HG03565 (cell line): ENCODE measurements at regions not wholly inside any gene's neighbourhood (a gene's known extent, or its start where the extent isn't known, plus 50 kb on each side); places are given as distances from the start of the nearest gene placed in this dataset.
"Not testable (repeated sequence)": the region's sequence is repeated elsewhere in the genome, so short reads cannot be mapped to it uniquely, and the experiment has no call there.

Source experiments
- ATAC-seq: cut with Tn5 transposase; IDR thresholded peaks from one replicate; pipeline ENCODE4 v1.9.1; 2021; ENCODE audit warnings: mild to moderate bottlenecking, moderate library complexity; ENCODE audit not compliant: unreplicated experiment

DNA sequence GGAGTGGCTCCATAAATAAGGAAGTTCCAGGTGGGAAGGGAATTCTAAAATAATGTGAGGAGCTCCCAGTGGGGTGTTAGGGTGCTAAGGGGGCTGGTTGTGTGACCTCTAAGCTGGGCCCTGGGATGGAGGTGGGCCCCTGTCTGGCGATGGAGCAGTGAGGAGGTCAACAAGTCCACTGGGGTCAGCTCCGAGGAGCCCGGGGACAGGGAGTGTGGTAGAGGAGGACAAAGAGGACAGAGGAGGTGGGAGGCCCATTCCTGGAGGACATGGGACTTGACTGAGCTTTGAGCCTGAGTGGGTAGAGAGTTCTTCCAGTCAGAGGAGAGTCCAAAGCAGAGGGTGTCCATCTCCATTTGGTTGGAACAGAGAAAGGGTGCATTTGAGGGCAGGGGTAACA lies 390.2 kb downstream of the TSHZ3 start:
- ATAC-seq, result no peak

DNA sequence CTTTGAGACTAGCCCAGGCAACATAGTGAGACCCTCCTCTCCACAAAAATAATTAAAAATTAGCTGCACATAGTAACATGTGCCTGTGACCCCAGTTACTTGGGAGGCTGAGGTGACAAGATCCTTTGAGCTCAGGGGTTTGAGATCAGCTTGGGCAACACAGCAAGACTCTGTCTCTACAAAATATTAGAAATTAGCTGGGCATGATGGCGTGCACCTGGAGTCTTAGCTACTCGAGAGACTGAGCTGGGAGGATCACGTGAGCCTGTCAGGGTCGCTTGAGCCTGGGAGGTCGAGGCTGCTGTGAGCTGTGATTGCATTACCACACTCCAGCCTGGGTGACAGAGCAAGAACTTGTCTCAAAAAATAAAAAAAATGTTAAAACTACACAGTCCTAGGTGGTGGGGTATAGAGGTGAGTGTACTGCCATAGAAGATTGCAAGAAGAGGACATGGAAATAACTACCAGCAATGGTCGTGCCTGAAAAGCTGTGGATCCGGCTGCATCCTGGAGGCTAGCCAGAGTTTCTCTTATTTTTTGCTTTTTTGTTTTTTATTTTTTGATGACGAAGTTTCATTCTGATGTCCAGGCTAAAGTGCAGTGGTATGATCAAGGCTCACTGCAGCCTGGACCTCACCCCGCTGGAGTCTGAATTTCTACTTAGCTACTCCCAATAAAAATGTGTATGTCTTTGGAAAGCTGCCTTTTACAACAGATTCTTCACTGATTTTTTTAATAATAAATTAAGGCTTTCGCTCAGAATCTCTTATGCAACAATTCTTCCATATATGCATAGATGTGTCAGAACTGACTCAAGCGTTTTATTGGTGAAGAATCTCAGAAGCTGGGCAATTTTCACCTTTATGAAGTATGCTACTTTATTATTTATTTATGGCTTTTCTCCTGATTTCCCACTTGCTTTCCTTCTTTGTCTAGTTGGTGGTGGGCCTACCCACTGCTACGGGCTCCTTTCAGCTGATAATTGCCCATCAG lies 393.8 kb downstream of the TSHZ3 start:
- ATAC-seq, result no peak

DNA sequence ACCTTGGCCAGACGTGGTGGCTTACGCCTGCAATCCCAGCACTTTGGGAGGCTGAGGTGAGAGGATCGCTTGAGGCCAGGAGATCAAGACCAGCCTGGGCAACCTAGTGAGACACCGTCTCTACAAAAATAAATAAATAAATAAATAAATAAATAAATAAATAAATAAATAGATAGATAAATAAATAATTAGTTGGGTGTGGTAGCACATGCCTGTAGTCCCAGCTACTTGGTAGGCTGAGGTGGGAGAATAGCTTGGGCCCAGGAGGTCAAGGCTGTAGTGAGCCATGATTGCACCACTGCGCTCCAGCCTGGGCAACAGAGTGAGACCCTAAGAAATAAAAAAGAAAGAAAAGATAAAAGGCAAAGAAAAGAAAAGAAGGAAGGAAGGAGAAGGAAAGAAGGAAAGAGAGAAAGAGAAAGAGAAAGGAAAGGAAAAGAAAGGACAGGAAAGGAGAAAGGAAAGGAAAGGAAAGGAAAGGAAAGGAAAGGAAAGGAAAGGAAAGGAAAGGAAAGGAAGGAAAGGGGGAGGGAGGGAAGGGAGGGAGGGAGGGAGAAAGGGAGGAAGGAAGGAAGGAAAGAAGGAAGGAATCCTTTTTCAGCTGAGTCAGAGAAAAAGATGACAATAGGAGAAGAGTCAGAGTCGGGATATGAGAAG lies 404.8 kb downstream of the TSHZ3 start:
- ATAC-seq, result not testable (repeated sequence)

DNA sequence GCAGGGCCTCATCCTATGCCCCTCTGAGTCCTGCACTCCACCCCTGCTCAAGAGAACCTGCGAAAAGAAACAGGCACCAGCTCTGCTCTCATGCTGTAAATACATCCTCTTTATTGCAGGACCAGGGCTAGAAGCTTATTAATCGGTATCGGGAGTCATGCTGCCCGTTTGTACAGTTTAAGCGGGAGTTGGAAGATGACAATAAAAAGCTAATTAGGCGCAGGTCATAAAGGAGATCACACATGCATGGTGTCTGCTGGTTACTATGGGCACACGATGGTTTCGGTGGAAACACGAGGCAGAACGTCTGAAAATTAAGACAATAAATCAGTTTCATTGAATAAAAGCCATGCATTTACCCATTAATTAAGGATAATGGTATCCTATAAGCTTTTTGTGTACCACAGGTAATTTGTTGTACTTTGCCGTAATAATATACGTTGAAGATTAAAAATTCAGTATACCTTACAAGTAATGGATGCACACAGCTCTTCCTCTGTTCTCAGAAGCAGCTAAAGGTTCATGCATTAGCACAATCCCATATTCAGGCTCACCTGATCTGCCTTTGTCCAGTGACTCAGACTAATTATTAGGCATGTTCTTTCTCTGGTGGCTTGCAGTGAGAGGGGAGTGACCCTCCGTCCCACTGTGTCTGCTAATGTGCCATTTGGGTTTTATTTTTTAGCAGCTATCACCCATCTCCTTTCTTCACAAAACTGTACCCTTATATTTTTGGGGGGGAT lies 406.0 kb downstream of the TSHZ3 start:
- ATAC-seq, result no peak

DNA sequence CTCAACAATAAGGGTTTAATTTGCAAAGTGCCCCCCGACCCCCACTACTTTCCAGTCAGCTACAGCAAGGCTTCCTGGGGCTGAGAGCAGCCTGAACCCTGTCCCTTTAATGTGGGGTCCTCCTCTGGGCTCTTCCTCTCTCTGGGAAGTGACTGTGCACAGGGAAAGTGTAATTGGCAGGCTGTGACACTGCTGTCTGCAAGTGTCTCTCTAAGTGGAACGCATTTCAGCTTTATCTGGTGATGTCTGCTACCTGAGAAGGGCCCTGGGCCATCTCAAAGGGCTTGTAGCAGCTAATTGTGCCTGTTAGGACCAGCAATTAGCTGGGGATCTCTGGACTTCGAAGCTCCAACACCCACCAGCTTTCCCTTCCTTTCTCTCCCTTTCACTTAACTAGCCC lies 406.6 kb downstream of the TSHZ3 start:
- no peak for ATAC-seq

DNA sequence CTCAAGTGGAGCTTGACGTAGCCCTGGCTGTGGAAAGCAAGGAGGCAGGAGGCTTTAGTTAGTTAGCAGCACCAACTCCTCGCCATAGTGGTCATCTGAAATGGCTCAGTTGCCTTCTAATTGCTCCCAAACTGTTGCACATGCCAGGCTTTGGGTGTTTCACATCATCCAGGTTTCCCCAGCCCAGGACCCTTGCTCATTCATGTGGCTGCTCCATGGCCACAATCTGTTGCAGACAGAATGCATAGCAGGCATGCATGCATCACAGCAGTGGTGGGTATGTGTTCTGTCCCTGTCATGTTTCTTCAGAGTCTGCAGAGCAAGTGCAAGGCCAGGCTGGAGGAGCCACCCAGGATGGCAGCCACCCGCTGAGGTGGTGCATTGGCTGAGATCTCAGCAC lies 407.6 kb downstream of the TSHZ3 start:
- no peak for ATAC-seq

DNA sequence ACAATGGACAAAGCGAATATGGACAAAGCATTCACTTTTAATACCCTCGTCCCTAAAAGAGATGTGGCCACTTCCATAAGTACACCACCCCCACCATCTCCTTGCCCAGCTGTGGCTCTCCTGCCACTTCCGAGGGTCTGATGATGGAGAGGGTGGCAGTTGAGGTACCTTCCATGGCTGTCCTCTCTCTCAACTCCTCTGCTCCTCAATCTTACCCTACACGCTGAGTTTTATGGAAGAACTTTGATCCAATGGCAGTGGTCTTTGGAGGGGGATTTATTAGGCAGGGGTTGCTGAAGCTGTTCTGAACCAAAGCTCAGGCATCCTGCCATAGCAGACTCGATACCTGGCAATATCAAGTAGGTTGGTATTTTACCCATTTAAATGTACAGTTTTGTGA lies 413.0 kb downstream of the TSHZ3 start:
- no peak for ATAC-seq

- no peak for ATAC-seq
These were observed 414.1 kb downstream of the TSHZ3 start for GRCh38 chr19:30935146-30935545.

GRCh38 chr19:30933454-30933853 lies 415.8 kb downstream of the TSHZ3 start:
- not testable (repeated sequence) for ATAC-seq

- no peak for ATAC-seq
These were observed 416.4 kb downstream of the TSHZ3 start for GRCh38 chr19:30932854-30933253.

DNA sequence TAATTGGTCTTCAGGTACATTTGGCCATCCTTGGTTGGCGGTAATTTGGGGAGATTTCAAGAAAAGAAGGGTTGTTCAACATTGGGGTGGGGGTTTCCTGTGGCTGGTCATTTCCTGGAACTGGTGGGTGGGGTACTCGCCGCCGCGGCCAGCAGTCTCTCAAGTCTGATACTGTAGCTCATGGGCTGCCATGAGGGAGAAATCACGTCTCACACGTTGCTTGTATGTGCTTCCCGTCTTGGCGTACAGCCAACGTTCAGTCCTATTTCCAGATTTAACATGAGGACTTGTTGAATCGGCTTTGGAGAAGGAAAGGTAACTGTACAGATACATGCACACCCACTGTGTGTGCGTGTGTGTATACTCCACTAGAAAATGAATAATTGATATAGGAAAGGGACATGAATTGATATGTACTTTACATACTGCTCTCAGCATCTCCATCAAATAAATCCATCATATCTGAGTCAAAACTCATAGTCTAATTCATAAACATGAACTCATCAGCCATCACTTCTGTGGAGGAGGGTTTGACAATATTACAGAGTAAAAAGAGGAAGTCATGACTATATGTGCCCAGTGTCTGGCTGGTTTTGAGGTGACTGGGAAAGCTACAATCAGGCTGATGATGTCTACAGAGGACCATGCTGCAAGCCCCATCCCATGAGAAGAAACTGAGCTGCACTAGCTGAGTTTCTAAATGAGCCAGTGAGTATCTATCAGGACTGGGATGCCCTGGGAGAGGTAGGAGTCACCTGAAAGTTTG lies 418.1 kb downstream of the TSHZ3 start:
- ATAC-seq, result no peak

DNA sequence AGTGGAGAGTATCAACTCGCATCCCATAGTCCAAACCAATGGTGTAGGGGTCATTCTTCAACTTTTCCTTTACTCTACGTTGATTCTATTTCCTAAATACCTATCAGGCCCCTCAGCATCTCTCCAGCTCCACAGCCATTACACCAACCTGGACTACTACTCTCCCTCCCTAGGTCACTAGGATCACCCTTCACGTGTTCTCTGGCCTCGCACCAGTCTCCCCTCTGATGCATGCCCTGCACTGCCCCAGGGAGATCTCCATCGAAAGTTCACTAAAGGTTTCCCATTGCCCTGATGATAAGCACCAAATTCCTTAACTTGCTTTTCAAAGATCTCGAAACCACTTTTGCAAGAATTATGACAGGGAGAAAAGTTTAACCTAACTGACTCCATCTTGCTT lies 421.5 kb downstream of the TSHZ3 start:
- no peak for ATAC-seq

DNA sequence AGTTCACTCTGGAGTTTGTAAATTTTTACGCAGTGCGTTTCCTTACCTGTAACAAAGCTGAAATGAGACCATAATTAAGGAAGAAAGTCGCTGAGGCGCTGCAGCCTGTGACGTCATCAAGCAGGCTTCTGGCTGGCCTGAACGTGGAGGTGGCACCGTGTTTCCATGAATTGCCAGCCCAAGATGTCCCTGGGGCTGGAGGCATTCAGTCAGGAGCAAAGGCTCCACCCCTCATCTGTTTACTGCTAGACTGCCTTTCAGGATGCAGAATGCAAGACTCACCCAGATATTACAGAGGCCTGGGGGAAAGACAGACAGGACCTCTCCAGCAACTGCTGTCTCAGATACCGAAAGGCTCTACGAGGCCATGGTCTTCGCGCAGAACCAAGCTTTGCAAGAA lies 424.6 kb downstream of the TSHZ3 start:
- ATAC-seq, result no peak

GRCh38 chr19:30924069-30924636 lies 425.1 kb downstream of the TSHZ3 start:
- ATAC-seq, result no peak

- ATAC-seq, result no peak
These were observed 425.6 kb downstream of the TSHZ3 start for GRCh38 chr19:30923621-30924020.

GRCh38 chr19:30923096-30923495 lies 426.1 kb downstream of the TSHZ3 start:
- no peak for ATAC-seq

- no peak for ATAC-seq
These were observed 429.0 kb downstream of the TSHZ3 start for GRCh38 chr19:30920222-30920621.

- ATAC-seq, result no peak
These were observed 429.5 kb downstream of the TSHZ3 start for GRCh38 chr19:30919737-30920136.

GRCh38 chr19:30916238-30916637 lies 433.0 kb downstream of the TSHZ3 start:
- ATAC-seq, result no peak

GRCh38 chr19:30911491-30911890 lies 437.7 kb downstream of the TSHZ3 start:
- no peak for ATAC-seq
